ENCODE measurements at regions not wholly inside any gene's neighbourhood (a gene's known extent, or its start where the extent isn't known, plus 50 kb on each side); places are given as distances from the start of the nearest gene placed in this dataset.
A peak's percentile ranks its signal among the peaks of the same experiment; 100 is the strongest.
"Not testable (repeated sequence)": the region's sequence is repeated elsewhere in the genome, so short reads cannot be mapped to it uniquely, and the experiment has no call there.

DNA sequence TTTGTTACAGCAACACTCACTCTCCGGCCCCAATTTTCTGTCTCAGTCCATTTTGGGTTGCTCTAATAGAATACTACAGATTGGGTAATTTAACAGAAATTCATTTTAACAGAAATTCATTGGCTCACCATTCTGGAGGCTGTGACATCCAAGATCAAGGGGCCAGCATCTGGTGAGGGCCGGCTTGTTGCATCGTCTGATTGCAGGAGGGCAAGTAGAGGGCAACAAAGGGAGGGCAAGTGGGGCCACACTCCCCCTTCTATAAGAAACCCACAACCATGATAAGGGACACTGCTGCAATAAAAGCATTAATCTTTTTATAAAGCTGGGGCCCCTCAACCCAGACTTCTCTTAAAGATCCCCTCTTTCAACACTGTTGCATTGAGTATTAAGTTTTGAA lies 260.1 kb upstream of the TMPRSS15 start:
- in situ Hi-C loops (cut with HindIII; ENCODE audit: low pct_unique_long_range_greater_than_20kb, low sequenced_read_pairs), result no loop called here
- DNase-seq (ENCODE audit: low read depth in 1 of 2, low spot score in 1 of 2), result no peak
- no peak for TF ChIP-seq JUND (IDR thresholded peaks at IDR 0.05; ENCODE audit: low read depth)

DNA sequence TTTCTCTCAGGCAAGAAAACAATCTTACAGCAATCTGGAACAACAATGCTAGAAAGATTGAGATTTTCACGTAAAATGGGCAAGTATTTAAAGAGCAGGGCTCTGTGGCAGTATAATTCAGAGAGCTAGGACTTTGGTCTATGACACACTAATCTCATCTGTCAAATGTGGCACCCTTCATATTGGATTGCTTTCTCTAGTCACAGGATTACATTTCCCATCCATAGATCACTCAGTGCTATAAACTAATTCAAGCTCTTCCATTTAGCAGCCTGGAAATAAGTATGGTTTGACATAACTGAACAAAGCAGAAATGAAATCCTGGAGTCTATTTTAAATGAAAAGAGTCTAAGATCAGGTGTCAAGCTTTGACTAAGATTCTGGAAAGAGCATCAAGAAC lies 263.1 kb upstream of the TMPRSS15 start:
- in situ Hi-C loops (cut with HindIII; ENCODE audit: low pct_unique_long_range_greater_than_20kb, low sequenced_read_pairs), result no loop called here
- DNase-seq (ENCODE audit: low read depth in 1 of 2, low spot score in 1 of 2), result no peak
- TF ChIP-seq JUND (IDR thresholded peaks at IDR 0.05; ENCODE audit: low read depth), result no peak

DNA sequence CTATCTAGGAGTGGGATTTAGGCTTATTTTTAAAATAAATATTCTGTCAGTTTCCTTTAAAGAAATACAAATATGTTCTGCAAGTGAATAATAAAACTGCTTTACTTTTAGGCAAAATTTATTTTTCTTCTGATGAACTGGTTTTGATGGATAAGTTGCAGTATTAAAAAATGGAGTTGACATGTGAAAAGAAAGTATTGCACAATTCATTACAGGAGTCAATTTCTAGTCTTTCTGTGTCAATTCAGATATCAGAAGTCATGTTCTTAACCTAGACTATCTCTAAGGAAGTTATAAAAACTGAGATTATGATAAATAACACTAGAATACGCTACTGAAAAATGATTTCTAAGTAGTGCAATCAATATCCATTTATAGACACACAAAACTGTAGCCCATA lies 270.2 kb upstream of the TMPRSS15 start:
- TF ChIP-seq JUND (IDR thresholded peaks at IDR 0.05; ENCODE audit: low read depth), result no peak

DNA sequence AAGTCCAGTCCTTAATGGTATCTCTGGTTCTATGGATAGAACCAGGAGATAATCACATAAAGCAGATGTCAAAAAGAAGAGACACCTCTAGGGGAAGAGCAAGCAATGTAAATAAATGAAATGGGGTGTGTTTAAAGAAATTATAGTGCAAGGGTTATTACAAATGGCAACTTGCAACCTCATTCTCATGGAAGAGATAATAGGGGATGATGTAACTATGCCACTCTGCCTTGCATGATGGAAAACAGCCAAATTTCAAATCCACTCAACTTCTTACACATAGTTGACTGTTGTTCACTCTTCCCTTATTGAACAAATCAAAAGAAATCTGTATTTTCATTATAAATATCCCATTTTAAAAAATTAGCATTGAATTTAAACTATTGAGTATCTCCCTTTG lies 274.0 kb upstream of the TMPRSS15 start:
- in situ Hi-C loops (cut with HindIII; ENCODE audit: low pct_unique_long_range_greater_than_20kb, low sequenced_read_pairs), result no loop called here
- DNase-seq (ENCODE audit: low read depth in 1 of 2, low spot score in 1 of 2), result no peak
- TF ChIP-seq JUND (IDR thresholded peaks at IDR 0.05; ENCODE audit: low read depth), result no peak

More for the DNA sequence above, 270.2 kb upstream of the TMPRSS15 start:
- no peak for DNase-seq (ENCODE audit: low read depth in 1 of 2, low spot score in 1 of 2)
- in situ Hi-C loops (cut with HindIII; ENCODE audit: low pct_unique_long_range_greater_than_20kb, low sequenced_read_pairs), result no loop called here

DNA sequence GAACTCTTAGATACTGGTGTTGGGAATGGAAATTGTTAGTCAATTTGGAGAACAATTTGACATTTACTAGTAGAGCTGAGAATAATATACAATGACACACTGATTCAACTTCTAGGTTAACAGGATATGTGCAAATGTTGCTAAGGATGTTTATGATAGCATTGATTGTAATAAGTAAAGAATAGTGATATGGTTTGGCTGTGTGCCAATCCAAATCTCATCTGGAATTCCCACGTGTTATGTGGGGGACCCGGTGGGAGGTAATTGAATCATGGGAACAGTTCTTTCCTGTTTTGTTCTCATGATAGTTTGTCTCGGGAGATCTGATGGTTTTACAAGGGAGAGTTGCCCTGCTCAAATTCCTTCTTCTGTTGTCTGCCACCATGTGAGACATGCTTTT lies 302.4 kb upstream of the TMPRSS15 start:
- in situ Hi-C loops (cut with HindIII; ENCODE audit: low pct_unique_long_range_greater_than_20kb, low sequenced_read_pairs), result no loop called here
- DNase-seq (ENCODE audit: low read depth in 1 of 2, low spot score in 1 of 2), result no peak
- TF ChIP-seq JUND (IDR thresholded peaks at IDR 0.05; ENCODE audit: low read depth), result no peak

DNA sequence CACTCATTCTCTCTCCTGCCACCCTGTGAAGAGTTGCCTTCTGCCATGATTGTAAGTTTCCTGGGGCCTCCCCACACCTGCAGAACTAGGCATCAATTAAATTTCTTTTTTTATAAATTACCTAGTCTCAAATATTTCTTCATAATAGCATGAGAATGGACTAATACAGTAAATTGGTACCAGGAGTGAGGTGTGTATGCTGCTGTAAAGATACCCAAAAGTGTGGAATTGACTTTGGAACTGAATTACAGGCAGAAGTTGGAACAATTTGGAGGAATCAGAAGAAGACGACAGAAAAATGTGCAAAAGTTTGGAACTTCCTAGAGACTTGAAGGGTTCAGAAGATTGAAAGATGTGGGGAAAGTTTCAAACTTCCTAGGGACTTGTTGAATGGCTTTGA lies 308.1 kb upstream of the TMPRSS15 start:
- no peak for DNase-seq (ENCODE audit: low read depth in 1 of 2, low spot score in 1 of 2)
- TF ChIP-seq JUND (IDR thresholded peaks at IDR 0.05; ENCODE audit: low read depth), result no peak
- in situ Hi-C loops (cut with HindIII; ENCODE audit: low pct_unique_long_range_greater_than_20kb, low sequenced_read_pairs), result no loop called here

DNA sequence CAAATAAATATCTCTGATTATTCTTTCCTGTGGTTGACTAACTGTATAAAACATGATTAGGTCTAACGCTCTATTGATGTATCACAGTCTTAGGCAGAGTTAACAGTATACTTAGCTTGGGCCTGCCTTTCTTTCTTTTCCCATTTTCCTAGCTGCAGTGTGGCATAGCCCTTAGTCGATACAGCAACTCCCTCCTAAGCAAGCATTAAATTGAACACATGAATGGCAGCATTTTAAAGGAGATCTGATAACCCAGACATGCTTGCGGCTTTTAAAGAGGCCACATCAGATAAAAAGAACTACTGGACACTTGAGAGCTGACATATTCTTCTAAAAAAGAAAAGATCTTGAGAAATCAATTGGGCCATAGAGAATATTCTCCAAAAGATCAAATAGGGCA lies 312.0 kb upstream of the TMPRSS15 start:
- no peak for TF ChIP-seq JUND (IDR thresholded peaks at IDR 0.05; ENCODE audit: low read depth)
- no peak for DNase-seq (ENCODE audit: low read depth in 1 of 2, low spot score in 1 of 2)
- in situ Hi-C loops (cut with HindIII; ENCODE audit: low pct_unique_long_range_greater_than_20kb, low sequenced_read_pairs), result no loop called here

DNA sequence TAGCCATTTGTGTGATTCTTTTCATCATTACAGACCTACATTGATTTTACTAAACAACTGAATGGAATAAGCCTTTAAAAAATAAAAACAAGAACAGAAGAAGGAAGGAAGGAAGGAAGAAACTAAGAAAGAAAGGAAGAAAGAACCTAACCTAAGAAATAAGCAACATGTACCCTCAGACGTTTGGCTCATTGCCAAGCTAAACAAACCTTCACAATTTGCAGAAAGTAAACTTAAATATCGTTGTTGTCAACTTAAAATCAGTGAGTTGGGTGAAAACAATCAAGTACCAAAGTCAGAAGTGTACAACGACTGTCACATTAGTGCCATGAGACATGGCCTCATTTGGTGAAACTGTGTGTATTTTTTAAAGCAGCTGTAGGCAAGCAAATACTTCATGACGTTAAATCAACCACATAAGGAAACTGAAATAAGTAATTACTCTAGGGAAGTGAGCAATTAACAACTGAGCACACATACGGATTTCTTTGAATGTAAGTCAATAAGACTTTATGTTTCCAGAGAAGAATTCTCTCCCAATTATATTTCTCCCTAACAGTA lies 313.1 kb upstream of the TMPRSS15 start:
- TF ChIP-seq JUND (IDR thresholded peaks at IDR 0.05; ENCODE audit: low read depth), result no peak
- in situ Hi-C loops (cut with HindIII; ENCODE audit: low pct_unique_long_range_greater_than_20kb, low sequenced_read_pairs), result no loop called here
- peak in 1 of 2 experiments; percentile 67 for DNase-seq (ENCODE audit: low read depth in 1 of 2, low spot score in 1 of 2)

DNA sequence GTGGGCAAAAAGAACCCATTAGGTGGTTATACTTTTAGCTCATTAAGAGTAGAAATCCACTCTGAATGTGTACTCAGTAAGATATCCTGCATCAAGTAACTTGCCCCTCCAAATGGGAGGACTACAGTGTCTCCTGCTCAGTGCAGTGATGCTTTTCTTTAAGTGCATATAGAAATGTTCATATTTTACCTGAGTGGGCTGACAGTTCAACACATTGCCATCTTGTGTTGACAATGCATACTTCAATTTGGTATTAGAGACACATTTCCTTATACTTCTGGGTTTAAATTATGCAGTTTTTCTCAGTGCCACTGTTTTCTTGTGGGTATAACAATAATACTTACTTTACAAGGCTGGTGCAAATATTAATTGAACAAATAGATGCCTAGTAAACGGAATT lies 318.6 kb upstream of the TMPRSS15 start:
- DNase-seq (ENCODE audit: low read depth in 1 of 2, low spot score in 1 of 2), result no peak
- in situ Hi-C loops (cut with HindIII; ENCODE audit: low pct_unique_long_range_greater_than_20kb, low sequenced_read_pairs), result no loop called here
- no peak for TF ChIP-seq JUND (IDR thresholded peaks at IDR 0.05; ENCODE audit: low read depth)

DNA sequence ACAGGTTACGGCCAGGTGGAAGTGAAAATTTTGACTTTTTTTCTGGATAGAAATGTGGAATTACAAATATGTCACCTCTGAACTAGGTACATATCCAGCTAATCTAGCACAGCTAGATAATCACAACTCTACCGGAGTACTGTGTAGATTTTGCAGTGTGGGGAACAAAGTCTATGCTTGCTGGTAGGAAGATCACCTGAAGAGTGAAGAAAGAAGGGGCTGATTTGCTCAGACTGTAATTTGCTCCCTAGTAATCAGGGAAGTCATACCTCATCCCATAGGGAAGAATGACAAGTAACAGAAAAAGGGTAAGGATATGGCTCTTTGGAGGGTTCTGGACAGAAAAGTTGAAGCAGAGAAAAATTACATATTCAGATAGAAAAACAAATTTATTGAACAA lies 319.6 kb upstream of the TMPRSS15 start:
- no peak for DNase-seq (ENCODE audit: low read depth in 1 of 2, low spot score in 1 of 2)
- in situ Hi-C loops (cut with HindIII; ENCODE audit: low pct_unique_long_range_greater_than_20kb, low sequenced_read_pairs), result no loop called here
- no peak for TF ChIP-seq JUND (IDR thresholded peaks at IDR 0.05; ENCODE audit: low read depth)

DNA sequence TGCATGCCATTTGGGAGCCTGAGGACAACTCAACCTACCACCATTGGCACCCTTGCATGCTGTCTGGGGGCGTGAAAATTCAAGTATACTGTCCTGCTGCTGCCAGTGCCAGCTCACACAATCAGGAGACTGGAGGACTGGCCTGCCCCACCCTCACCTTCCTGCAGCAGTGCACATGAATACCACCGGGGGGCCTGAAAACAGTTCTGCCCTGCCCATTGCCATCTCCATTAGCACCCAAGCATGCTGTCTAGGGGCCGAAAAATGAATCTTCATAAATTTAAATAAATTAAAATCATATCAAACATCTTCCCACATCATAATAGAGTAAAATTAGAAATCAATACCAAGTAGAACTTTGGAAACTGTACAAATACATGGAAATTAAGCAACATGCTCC lies 322.1 kb upstream of the TMPRSS15 start:
- no peak for DNase-seq (ENCODE audit: low read depth in 1 of 2, low spot score in 1 of 2)
- no peak for TF ChIP-seq JUND (IDR thresholded peaks at IDR 0.05; ENCODE audit: low read depth)
- in situ Hi-C loops (cut with HindIII; ENCODE audit: low pct_unique_long_range_greater_than_20kb, low sequenced_read_pairs), result no loop called here

DNA sequence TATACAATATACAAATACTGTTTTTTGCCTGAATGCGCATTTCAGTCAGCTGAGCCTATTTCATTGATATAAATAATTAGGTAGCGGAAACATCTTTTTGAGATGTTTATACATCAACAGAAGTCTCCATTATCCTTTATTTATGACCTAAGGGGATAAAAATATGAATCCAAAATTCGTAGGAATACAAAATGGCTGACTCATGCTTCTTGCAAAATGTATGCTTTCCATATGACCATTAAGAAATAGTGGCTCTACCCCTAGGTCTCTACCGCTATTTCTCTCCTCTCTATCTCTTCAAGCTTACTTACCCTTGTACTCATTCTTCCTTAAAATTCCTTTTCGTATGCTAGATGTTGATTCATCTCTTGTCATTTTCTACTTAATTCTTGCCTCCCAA lies 338.4 kb upstream of the TMPRSS15 start:
- TF ChIP-seq JUND (IDR thresholded peaks at IDR 0.05; ENCODE audit: low read depth), result no peak
- no peak for DNase-seq (ENCODE audit: low read depth in 1 of 2, low spot score in 1 of 2)
- in situ Hi-C loops (cut with HindIII; ENCODE audit: low pct_unique_long_range_greater_than_20kb, low sequenced_read_pairs), result no loop called here

DNA sequence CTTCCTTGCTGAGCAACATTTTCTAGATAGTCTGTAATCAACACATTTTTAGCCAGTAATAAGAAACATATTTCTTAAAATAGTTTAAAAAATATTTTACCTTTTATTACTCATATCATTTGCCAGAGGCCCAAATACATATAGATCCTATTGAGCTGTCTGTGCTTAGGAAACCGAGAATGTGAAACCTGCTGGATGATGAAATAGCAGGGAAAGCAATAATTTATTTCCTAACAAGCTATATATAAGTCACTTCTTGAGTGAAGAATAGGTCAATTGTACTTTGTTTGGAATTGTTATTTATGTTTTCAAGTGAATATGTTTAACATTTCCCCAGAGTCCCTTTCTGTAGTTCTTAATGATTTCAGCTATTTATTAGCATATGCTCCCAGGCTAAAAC lies 339.9 kb upstream of the TMPRSS15 start:
- DNase-seq (ENCODE audit: low read depth in 1 of 2, low spot score in 1 of 2), result no peak
- no peak for TF ChIP-seq JUND (IDR thresholded peaks at IDR 0.05; ENCODE audit: low read depth)
- in situ Hi-C loops (cut with HindIII; ENCODE audit: low pct_unique_long_range_greater_than_20kb, low sequenced_read_pairs), result no loop called here

DNA sequence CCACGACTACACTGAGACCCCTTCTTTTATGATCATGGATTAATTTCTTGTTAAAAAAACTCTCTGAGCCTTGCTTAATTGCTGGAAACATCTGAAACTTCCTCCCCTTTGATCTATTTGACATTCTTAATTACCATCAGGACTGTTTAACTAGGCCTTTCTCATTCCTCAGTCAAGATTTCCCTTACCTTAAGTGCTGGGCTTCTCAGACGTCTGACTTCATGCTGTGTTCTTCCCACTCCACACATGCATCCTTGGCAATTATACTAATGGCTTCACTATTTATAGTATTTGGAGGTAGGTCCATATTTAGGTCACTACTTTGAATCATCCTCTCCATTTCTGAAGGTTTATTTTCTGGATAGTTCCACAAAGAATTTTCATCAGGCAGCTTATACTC lies 341.3 kb upstream of the TMPRSS15 start:
- no peak for TF ChIP-seq JUND (IDR thresholded peaks at IDR 0.05; ENCODE audit: low read depth)
- in situ Hi-C loops (cut with HindIII; ENCODE audit: low pct_unique_long_range_greater_than_20kb, low sequenced_read_pairs), result no loop called here
- no peak for DNase-seq (ENCODE audit: low read depth in 1 of 2, low spot score in 1 of 2)

DNA sequence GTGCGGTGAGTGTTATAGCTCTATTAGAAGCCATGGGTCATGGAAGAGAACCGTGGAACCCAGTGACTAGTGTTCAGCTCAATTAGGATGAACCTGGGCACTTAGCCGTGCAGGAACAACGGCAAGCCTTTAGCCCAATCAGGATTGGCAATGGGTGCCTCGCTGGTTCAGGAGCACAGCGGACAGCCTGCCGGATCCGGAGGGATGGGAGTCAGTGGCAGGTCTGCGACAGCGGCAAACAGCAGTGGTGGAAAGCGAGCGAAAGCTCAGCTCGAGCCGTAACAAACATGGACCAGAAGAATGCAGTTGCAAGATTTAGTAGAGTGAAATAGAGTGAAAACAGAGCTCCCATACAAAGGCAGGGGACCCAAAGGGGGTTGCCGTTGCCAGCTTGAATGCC lies 349.3 kb upstream of the TMPRSS15 start:
- in situ Hi-C loops (cut with HindIII; ENCODE audit: low pct_unique_long_range_greater_than_20kb, low sequenced_read_pairs); DNase-seq (ENCODE audit: low read depth in 1 of 2, low spot score in 1 of 2): not testable (repeated sequence)

DNA sequence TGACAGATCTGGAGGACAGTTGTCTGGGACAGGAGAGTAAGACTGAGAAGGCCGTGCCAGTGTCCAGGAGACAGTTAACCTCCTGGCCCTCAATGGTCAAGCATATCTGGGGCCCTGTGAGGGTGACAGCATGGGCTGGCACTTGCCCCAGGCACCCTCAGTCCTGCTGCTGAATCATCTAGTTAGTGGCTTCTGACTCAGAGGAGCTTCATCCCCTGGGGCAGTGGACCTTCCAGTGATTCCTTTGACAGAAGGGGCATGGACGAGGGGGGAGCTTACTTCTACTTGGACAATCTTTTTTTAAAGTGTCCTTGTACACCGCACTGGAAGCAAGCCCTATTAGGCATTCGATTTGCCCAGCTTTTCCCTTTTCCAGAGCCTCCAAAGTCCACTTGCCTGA lies 352.7 kb upstream of the TMPRSS15 start:
- in situ Hi-C loops (cut with HindIII; ENCODE audit: low pct_unique_long_range_greater_than_20kb, low sequenced_read_pairs); DNase-seq (ENCODE audit: low read depth in 1 of 2, low spot score in 1 of 2): not testable (repeated sequence)
